ENCODE measurements at regions not wholly inside any gene's neighbourhood (a gene's known extent, or its start where the extent isn't known, plus 50 kb on each side); places are given as distances from the start of the nearest gene placed in this dataset.
A peak's percentile ranks its signal among the peaks of the same experiment; 100 is the strongest.

DNA sequence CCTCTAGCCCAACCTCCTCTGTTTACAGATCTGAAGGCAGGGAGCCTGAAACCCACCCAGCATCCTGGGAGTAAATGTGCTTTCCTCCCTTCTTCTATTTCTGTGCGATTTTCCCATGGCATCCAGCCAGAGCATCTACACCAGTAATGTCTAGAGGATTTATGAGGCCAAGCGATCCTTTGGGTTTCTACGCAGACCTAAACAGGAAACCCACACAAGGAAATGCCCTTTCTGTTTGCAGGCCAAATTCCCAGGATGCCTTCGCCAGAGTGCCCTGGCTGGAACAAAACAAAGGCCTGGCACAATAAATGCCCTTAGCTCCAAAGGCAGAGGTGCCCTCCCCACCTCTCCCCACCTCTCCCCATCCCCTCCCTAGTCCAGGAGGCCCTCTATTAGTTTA lies 110.5 kb upstream of the CDC42BPA start:
- Histone ChIP-seq H3K4me3 (ENCODE audit: low read depth, low read length) (no peak overlapping the region), H3K27me3 (ENCODE audit: control insufficient read depth, insufficient read depth, low read length) (no peaks in the 10 kb centered on the region), H3K36me3 (ENCODE audit: control insufficient read depth, insufficient read depth, low read length) (no peaks in the 10 kb centered on the region)
- peak; percentile 60 for DNase-seq (ENCODE audit: low read depth)
- TF ChIP-seq, protein P1, sequence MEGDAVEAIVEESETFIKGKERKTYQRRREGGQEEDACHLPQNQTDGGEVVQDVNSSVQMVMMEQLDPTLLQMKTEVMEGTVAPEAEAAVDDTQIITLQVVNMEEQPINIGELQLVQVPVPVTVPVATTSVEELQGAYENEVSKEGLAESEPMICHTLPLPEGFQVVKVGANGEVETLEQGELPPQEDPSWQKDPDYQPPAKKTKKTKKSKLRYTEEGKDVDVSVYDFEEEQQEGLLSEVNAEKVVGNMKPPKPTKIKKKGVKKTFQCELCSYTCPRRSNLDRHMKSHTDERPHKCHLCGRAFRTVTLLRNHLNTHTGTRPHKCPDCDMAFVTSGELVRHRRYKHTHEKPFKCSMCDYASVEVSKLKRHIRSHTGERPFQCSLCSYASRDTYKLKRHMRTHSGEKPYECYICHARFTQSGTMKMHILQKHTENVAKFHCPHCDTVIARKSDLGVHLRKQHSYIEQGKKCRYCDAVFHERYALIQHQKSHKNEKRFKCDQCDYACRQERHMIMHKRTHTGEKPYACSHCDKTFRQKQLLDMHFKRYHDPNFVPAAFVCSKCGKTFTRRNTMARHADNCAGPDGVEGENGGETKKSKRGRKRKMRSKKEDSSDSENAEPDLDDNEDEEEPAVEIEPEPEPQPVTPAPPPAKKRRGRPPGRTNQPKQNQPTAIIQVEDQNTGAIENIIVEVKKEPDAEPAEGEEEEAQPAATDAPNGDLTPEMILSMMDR (IDR thresholded peaks at IDR 0.05; ENCODE audit: insufficient read depth, low read length, poor library complexity, severe bottlenecking) = no peak

DNA sequence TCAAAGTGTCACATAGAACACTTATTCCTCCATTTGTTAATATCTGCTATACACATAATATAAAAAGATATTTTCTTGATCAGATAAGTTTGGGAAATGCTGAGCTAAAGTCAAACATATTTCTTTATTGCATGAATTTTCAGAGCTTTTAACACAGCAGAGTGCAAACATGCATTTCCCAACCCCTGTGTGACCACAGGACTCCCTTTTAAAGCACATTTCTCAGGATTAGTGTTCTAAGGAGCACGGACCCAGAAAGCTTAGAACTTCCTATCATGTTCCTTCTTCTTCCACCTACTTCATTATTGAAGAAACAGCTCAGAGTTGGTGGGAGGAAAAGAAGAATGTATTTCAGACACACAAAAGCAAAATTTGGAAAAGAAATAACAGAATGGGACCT lies 109.1 kb upstream of the CDC42BPA start:
- TF ChIP-seq, protein P1 (IDR thresholded peaks at IDR 0.05; ENCODE audit: insufficient read depth, low read length, poor library complexity, severe bottlenecking) = no peak
- no peaks in the 10 kb centered on the region for H3K27me3 ChIP-seq (ENCODE audit: control insufficient read depth, insufficient read depth, low read length)
- H3K36me3 ChIP-seq (ENCODE audit: control insufficient read depth, insufficient read depth, low read length) = no peaks in the 10 kb centered on the region
- H3K4me3 ChIP-seq (ENCODE audit: low read depth, low read length) = no peak overlapping the region
- no peak for DNase-seq (ENCODE audit: low read depth)

DNA sequence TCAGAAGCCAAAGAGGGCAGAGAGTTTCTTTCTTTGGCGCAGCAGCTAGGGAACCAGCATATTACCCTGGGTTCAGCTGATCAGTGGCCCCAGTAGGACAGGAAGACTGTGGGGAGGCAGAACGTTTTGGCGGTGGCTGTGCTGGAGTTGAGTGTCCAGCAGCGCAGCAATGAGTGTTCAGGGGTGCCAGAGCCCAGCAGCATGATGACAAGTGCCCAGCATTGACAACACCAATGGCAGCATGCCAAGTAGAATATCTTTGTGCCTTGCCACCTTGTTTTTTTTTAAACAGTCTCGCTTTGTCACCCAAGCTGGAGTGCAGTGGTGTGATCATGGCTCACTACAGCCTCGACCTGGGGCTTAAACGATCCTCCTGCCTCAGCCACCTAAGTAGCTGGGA lies 106.7 kb upstream of the CDC42BPA start:
- H3K4me3 ChIP-seq (ENCODE audit: low read depth, low read length) = no peak overlapping the region
- no peaks in the 10 kb centered on the region for H3K36me3 ChIP-seq (ENCODE audit: control insufficient read depth, insufficient read depth, low read length)
- TF ChIP-seq, protein P1 (IDR thresholded peaks at IDR 0.05; ENCODE audit: insufficient read depth, low read length, poor library complexity, severe bottlenecking) = no peak
- no peaks in the 10 kb centered on the region for H3K27me3 ChIP-seq (ENCODE audit: control insufficient read depth, insufficient read depth, low read length)
- DNase-seq (ENCODE audit: low read depth) = no peak

DNA sequence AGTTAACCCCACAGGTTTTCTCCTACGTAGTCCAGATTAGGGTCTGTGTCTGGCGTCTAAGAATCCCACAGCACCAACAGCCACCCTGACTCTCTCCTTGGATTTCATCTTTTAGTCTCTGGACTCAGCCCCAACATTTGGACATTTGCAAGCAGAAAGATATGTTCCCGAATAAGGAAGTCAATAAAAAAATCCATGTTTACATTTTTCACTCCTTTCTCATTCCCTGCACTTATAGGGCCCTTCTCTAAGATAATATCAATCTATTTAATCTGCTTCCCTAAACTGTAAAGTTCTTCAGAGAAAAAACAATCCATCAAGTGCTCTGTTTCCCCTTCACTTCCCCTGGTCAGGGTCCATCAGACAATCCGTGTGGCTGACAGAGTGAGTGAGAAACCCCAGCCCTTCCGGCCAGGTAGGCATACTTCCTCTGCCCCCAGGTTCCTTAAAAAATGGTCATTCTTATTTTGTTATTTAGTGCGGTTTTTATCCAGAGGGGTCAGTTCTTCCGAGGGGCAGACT lies 105.9 kb upstream of the CDC42BPA start:
- H3K4me3 ChIP-seq (ENCODE audit: low read depth, low read length) = no peak overlapping the region
- H3K36me3 ChIP-seq (ENCODE audit: control insufficient read depth, insufficient read depth, low read length) = no peaks in the 10 kb centered on the region
- H3K27me3 ChIP-seq (ENCODE audit: control insufficient read depth, insufficient read depth, low read length) = no peaks in the 10 kb centered on the region
- TF ChIP-seq, protein P1 (IDR thresholded peaks at IDR 0.05; ENCODE audit: insufficient read depth, low read length, poor library complexity, severe bottlenecking) = no peak
- DNase-seq (ENCODE audit: low read depth) = no peak

DNA sequence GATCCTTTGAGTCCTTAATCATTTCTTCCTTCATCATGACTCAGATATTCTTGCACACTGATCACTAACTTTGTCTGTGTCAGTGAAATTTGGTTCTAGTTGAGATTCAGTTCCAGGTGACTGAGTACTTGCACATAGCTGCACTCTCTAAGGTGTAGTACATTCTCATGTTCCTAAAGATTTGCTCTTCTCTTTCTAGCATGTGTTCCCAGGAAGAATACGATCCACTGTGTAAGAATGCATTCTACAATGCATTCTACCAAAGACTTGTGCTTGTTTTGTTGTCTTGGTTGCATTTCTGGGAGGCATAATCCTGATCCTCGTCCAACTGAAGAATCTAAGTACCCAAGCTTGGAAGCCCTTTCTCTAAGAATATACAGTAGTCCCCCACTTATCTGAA lies 104.3 kb upstream of the CDC42BPA start:
- DNase-seq (ENCODE audit: low read depth) = no peak
- H3K4me3 ChIP-seq (ENCODE audit: low read depth, low read length) = no peak overlapping the region
- no peaks in the 10 kb centered on the region for H3K27me3 ChIP-seq (ENCODE audit: control insufficient read depth, insufficient read depth, low read length)
- TF ChIP-seq, protein P1 (IDR thresholded peaks at IDR 0.05; ENCODE audit: insufficient read depth, low read length, poor library complexity, severe bottlenecking) = no peak
- no peaks in the 10 kb centered on the region for H3K36me3 ChIP-seq (ENCODE audit: control insufficient read depth, insufficient read depth, low read length)

DNA sequence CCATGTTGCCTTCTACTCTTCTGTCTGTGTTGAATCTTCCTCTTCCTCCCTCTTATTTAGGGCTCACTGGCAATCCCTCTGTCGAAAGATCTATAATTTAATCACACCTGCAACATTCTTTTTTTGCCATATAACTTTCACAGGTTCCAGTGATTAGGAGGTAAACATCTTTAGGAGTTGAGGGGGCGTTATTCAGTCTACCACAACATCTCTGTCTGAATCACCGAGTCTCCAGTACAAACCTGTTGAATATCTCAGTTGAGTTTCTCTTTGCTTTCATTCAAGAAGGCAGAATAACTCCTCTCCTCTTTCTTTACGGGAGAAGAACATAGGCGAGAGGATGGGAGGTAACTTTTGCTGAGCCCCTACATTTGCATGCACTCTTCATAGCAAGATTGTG lies 101.9 kb upstream of the CDC42BPA start:
- no peak for DNase-seq (ENCODE audit: low read depth)
- Histone ChIP-seq H3K27me3 (ENCODE audit: control insufficient read depth, insufficient read depth, low read length) (no peaks in the 10 kb centered on the region), H3K36me3 (ENCODE audit: control insufficient read depth, insufficient read depth, low read length) (no peaks in the 10 kb centered on the region), H3K4me3 (ENCODE audit: low read depth, low read length) (no peak overlapping the region)
- TF ChIP-seq, protein P1 (IDR thresholded peaks at IDR 0.05; ENCODE audit: insufficient read depth, low read length, poor library complexity, severe bottlenecking) = no peak

Data from kidney epithelial cell (primary cell).